GM23248 (cell line): ENCODE measurements at regions not wholly inside any gene's neighbourhood (a gene's known extent, or its start where the extent isn't known, plus 50 kb on each side); places are given as distances from the start of the nearest gene placed in this dataset.

Experiments
- EZH2 ChIP-seq: fragments of 200-600 bp; sonication (generic); IDR thresholded peaks from 2 replicates; pipeline ENCODE4 v1.6.1; 2018; ENCODE audit warnings: antibody characterized with exemption, mild to moderate bottlenecking; ENCODE audit not compliant: insufficient read depth, poor library complexity, severe bottlenecking
- EZH2phosphoT487 ChIP-seq: fragments of 200-600 bp; sonication (generic); IDR thresholded peaks from 2 replicates; pipeline ENCODE4 v1.6.1; 2018; ENCODE audit warnings: antibody characterized with exemption, moderate library complexity, mild to moderate bottlenecking, low read depth; ENCODE audit not compliant: insufficient read depth

GRCh38 chr2:36302911-36303310, 52.7 kb upstream of the CRIM1 start:
- TF ChIP-seq EZH2phosphoT487 (no peak), EZH2 (no peak)
